Ishikawa (cell line): ENCODE measurements at regions not wholly inside any gene's neighbourhood (a gene's known extent, or its start where the extent isn't known, plus 50 kb on each side); places are given as distances from the start of the nearest gene placed in this dataset.

Source experiments
- CREB1 ChIP-seq: IDR thresholded peaks from 2 replicates; pipeline ENCODE4 v1.6.1; 2012; ENCODE audit warnings: low read depth
- YY1 ChIP-seq: IDR thresholded peaks from 2 replicates; pipeline ENCODE4 v1.6.1; 2012; ENCODE audit warnings: low read depth

DNA sequence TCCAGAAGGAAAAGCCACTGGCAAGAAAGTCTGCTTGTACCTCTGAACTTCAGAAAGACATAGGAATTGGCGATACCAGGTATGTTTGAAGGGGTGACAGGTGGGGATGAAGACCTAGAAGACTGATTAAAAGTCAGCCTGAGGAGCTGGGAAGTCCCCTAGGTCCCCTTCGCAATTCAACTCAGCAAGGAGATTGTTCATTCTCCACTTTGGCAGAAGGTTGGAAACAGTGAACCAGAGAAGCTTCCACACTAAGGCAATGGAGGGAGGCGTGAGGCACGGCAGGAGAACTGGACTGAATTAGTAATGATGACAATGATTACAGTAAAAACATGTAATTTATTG lies 240.3 kb upstream of the TMPO start:
- TF ChIP-seq YY1, result no peak
- no peak for TF ChIP-seq CREB1
